ENCODE measurements at regions not wholly inside any gene's neighbourhood (a gene's known extent, or its start where the extent isn't known, plus 50 kb on each side); places are given as distances from the start of the nearest gene placed in this dataset.
"Not testable (repeated sequence)": the region's sequence is repeated elsewhere in the genome, so short reads cannot be mapped to it uniquely, and the experiment has no call there.

- DNase-seq (ENCODE audit: low spot score): no peak
Observed at GRCh38 chr2:35803126-35803525, 552.5 kb upstream of the CRIM1 start.

- no peak for DNase-seq (ENCODE audit: low spot score)
Observed at GRCh38 chr2:35794796-35795450, 560.7 kb upstream of the CRIM1 start.

GRCh38 chr2:35790292-35790691 is 565.3 kb upstream of the CRIM1 start:
- no peak for DNase-seq (ENCODE audit: low spot score)

- no peak for DNase-seq (ENCODE audit: low spot score)
Observed at GRCh38 chr2:35788543-35788942, 567.0 kb upstream of the CRIM1 start.

GRCh38 chr2:35787302-35788031 is 568.1 kb upstream of the CRIM1 start:
- DNase-seq (ENCODE audit: low spot score): no peak

- DNase-seq (ENCODE audit: low spot score): no peak
Observed at GRCh38 chr2:35785564-35785963, 570.0 kb upstream of the CRIM1 start.

- DNase-seq (ENCODE audit: low spot score): no peak
Observed at GRCh38 chr2:35784777-35785176, 570.8 kb upstream of the CRIM1 start.

- DNase-seq (ENCODE audit: low spot score): no peak
Observed at GRCh38 chr2:35783723-35784122, 571.9 kb upstream of the CRIM1 start.

GRCh38 chr2:35741556-35741955 is 614.0 kb upstream of the CRIM1 start:
- peak; percentile 25 for DNase-seq (ENCODE audit: low spot score)

- DNase-seq (ENCODE audit: low spot score): no peak
Observed at GRCh38 chr2:35731674-35732073, 623.9 kb upstream of the CRIM1 start.

GRCh38 chr2:35714883-35715282 is 640.7 kb upstream of the CRIM1 start:
- DNase-seq (ENCODE audit: low spot score): no peak

GRCh38 chr2:35708411-35708923 is 647.1 kb upstream of the CRIM1 start:
- no peak for DNase-seq (ENCODE audit: low spot score)

GRCh38 chr2:35688309-35688708 is 667.3 kb upstream of the CRIM1 start:
- DNase-seq (ENCODE audit: low spot score): no peak

GRCh38 chr2:35651688-35652323 is 703.8 kb upstream of the CRIM1 start:
- no peak for DNase-seq (ENCODE audit: low spot score)

GRCh38 chr2:35614640-35615039 is 740.9 kb upstream of the CRIM1 start:
- DNase-seq (ENCODE audit: low spot score): no peak

GRCh38 chr2:35606394-35606793 is 749.2 kb upstream of the CRIM1 start:
- no peak for DNase-seq (ENCODE audit: low spot score)

GRCh38 chr2:35598310-35598709 is 757.3 kb upstream of the CRIM1 start:
- no peak for DNase-seq (ENCODE audit: low spot score)

GRCh38 chr2:35591886-35592285 is 763.7 kb upstream of the CRIM1 start:
- DNase-seq (ENCODE audit: low spot score): no peak

GRCh38 chr2:35585972-35586371 is 769.6 kb upstream of the CRIM1 start:
- DNase-seq (ENCODE audit: low spot score): no peak

- no peak for DNase-seq (ENCODE audit: low spot score)
Observed at GRCh38 chr2:35582637-35583036, 772.9 kb upstream of the CRIM1 start.

GRCh38 chr2:35580956-35581355 is 774.6 kb upstream of the CRIM1 start:
- DNase-seq (ENCODE audit: low spot score): no peak

- not testable (repeated sequence) for DNase-seq (ENCODE audit: low spot score)
Observed at GRCh38 chr2:35568574-35568973, 787.0 kb upstream of the CRIM1 start.

GRCh38 chr2:35562488-35562887 is 793.1 kb upstream of the CRIM1 start:
- DNase-seq (ENCODE audit: low spot score): no peak
